ENCODE measurements at regions not wholly inside any gene's neighbourhood (a gene's known extent, or its start where the extent isn't known, plus 50 kb on each side); places are given as distances from the start of the nearest gene placed in this dataset.

DNA sequence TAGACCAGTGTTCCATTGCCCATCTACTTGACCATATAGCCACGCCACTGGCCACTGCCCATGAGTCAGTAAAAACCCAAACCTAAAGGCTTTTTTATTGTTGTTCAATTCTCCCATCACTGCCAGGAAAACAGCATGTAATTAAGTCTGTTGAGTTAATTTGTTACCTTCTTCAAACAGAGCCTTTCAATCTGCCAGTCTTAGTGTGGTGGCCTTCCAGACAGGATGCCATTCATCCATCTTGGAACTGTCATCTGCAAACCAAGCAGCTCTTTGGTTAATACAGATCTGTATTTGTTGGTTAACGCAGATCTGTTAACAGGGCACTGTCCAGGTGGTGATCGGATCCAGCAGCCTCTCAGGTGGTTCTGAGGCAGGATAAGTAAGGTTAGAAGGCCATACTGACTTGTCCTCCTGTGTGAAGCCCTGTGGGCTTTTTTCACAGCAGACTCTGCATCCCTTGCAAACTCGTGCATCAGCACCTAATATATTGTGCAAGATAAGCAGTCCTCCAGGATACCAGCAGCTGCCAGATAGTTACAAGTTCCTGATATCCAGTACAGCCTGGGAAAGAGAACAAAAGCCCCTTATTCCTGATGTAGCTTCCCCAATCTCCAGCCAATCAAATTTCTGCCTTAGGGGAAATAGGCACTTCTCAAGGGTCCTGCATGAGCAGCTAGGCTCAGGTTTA is 59.1 kb upstream of the DHRS4 start:
- H3K27ac Mint-ChIP-seq, result no peak overlapping the region
- no peaks in the 10 kb centered on the region for H3K27me3 ChIP-seq (ENCODE audit: control insufficient read depth in 2 of 2, insufficient read depth in 2 of 2, low read length in 2 of 2)
- no peak overlapping the region for H3K4me3 ChIP-seq (replicated peaks in 1 of 3; ENCODE audit: low read depth in 2 of 3, low read length in 3 of 3)
- no peak overlapping the region for H3K9ac ChIP-seq (ENCODE audit: insufficient read depth, low read length, poor library complexity, severe bottlenecking)
- no peak overlapping the region for H3K4me2 ChIP-seq (replicated peaks; ENCODE audit: extremely low read depth, low read length, poor library complexity, severe bottlenecking)
- no peak overlapping the region for H2AFZ ChIP-seq (ENCODE audit: insufficient read depth, low read depth, low read length, poor library complexity, severe bottlenecking)
- no peaks in the 10 kb centered on the region for H4K20me1 ChIP-seq (ENCODE audit: insufficient read depth, low read length)
- H3K36me3 ChIP-seq (replicated peaks in 1 of 2; ENCODE audit: control insufficient read depth in 1 of 2, insufficient read depth in 2 of 2, low read length in 2 of 2), result no peaks in the 10 kb centered on the region
- intact Hi-C loops (cut with micrococcal nuclease), result no loop called here
- peaks cover 3 to 9% (median 7%) of the 10 kb centered on the region in 7 donors for H3K9me3 Mint-ChIP-seq
- TF ChIP-seq, protein P1, sequence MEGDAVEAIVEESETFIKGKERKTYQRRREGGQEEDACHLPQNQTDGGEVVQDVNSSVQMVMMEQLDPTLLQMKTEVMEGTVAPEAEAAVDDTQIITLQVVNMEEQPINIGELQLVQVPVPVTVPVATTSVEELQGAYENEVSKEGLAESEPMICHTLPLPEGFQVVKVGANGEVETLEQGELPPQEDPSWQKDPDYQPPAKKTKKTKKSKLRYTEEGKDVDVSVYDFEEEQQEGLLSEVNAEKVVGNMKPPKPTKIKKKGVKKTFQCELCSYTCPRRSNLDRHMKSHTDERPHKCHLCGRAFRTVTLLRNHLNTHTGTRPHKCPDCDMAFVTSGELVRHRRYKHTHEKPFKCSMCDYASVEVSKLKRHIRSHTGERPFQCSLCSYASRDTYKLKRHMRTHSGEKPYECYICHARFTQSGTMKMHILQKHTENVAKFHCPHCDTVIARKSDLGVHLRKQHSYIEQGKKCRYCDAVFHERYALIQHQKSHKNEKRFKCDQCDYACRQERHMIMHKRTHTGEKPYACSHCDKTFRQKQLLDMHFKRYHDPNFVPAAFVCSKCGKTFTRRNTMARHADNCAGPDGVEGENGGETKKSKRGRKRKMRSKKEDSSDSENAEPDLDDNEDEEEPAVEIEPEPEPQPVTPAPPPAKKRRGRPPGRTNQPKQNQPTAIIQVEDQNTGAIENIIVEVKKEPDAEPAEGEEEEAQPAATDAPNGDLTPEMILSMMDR (IDR thresholded peaks at IDR 0.05), result no peak
- H3K79me2 ChIP-seq (ENCODE audit: insufficient read depth, low read length), result no peaks in the 10 kb centered on the region
- H3K36me3 Mint-ChIP-seq, result no peaks in the 10 kb centered on the region
- no peak overlapping the region for H3K27ac ChIP-seq (ENCODE audit: low read depth in 1 of 2, low read length in 2 of 2)
- H3K4me1 ChIP-seq (ENCODE audit: control insufficient read depth in 1 of 2, insufficient read depth in 2 of 2, low read length in 2 of 2), result no peaks in the 10 kb centered on the region
- WGBS (ENCODE audit: insufficient coverage), result 100% methylated on average over 2 of the region's 4 CpGs
- no peak for DNase-seq
- H3K9me3 ChIP-seq (replicated peaks in 1 of 2; ENCODE audit: control insufficient read depth in 1 of 2, insufficient read depth in 1 of 2, low read length in 2 of 2), result peaks cover 0 to 3% of the 10 kb centered on the region in 2 donors
- no peak overlapping the region for H3K4me3 Mint-ChIP-seq
- peaks cover 0 to 3% (median 2%) of the 10 kb centered on the region in 3 donors for H3K27me3 Mint-ChIP-seq (ENCODE audit: low read depth in 3 of 3)
- peaks cover 2% of the 10 kb centered on the region for H3K4me1 Mint-ChIP-seq

DNA sequence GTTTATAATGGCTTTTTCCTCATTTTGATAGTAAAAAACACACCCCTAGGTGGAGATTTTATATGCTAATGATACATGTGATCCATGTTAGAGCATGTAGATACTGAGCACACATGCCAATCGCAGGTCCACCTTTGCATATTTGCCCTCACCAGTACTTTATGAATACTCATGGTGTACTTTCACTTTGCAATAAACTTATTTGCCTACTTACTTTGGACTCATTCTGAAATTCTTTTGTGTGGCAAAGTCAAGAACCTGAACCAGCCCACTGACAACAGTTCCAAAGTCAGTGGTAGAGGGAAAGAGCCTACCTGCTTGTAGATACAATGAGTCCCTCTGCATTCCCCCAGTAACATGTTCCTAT is 58.5 kb upstream of the DHRS4 start:
- Histone ChIP-seq H3K9me3 (replicated peaks in 1 of 2; ENCODE audit: control insufficient read depth in 1 of 2, insufficient read depth in 1 of 2, low read length in 2 of 2) (peaks cover 0 to 3% of the 10 kb centered on the region in 2 donors), H3K27ac (ENCODE audit: low read depth in 1 of 2, low read length in 2 of 2) (no peak overlapping the region), H3K36me3 (replicated peaks in 1 of 2; ENCODE audit: control insufficient read depth in 1 of 2, insufficient read depth in 2 of 2, low read length in 2 of 2) (no peaks in the 10 kb centered on the region), H3K4me2 (replicated peaks; ENCODE audit: extremely low read depth, low read length, poor library complexity, severe bottlenecking) (no peak overlapping the region), H3K27me3 (ENCODE audit: control insufficient read depth in 2 of 2, insufficient read depth in 2 of 2, low read length in 2 of 2) (no peaks in the 10 kb centered on the region), H3K79me2 (ENCODE audit: insufficient read depth, low read length) (no peaks in the 10 kb centered on the region), H4K20me1 (ENCODE audit: insufficient read depth, low read length) (no peaks in the 10 kb centered on the region), H3K4me3 (replicated peaks in 1 of 3; ENCODE audit: low read depth in 2 of 3, low read length in 3 of 3) (no peak overlapping the region), H3K9ac (ENCODE audit: insufficient read depth, low read length, poor library complexity, severe bottlenecking) (no peak overlapping the region), H2AFZ (ENCODE audit: insufficient read depth, low read depth, low read length, poor library complexity, severe bottlenecking) (no peak overlapping the region), H3K4me1 (ENCODE audit: control insufficient read depth in 1 of 2, insufficient read depth in 2 of 2, low read length in 2 of 2) (no peaks in the 10 kb centered on the region)
- H3K27me3 Mint-ChIP-seq (ENCODE audit: low read depth in 3 of 3), result peaks cover 0 to 5% (median 2%) of the 10 kb centered on the region in 3 donors
- intact Hi-C loops (cut with micrococcal nuclease), result no loop called here
- H3K27ac Mint-ChIP-seq, result no peak overlapping the region
- H3K4me3 Mint-ChIP-seq, result no peak overlapping the region
- H3K9me3 Mint-ChIP-seq, result peaks cover 3 to 9% (median 7%) of the 10 kb centered on the region in 7 donors
- TF ChIP-seq, protein P1 (IDR thresholded peaks at IDR 0.05), result no peak
- no peak for DNase-seq
- no peaks in the 10 kb centered on the region for H3K36me3 Mint-ChIP-seq
- no CpG with 5 or more reads among the region's 1 CpG for WGBS (ENCODE audit: insufficient coverage)
- H3K4me1 Mint-ChIP-seq, result peaks cover 2% of the 10 kb centered on the region

Data from CD14-positive monocyte (primary cell).